H9 (cell line): ENCODE measurements at regions not wholly inside any gene's neighbourhood (a gene's known extent, or its start where the extent isn't known, plus 50 kb on each side); places are given as distances from the start of the nearest gene placed in this dataset.

Source experiments
- DNase-seq: peaks from one replicate; pipeline ENCODE4 v3.0.0-alpha.2; 2017
- H2AFZ ChIP-seq: one replicate; pipeline ENCODE4 v1.6.1; 2013; ENCODE audit warnings: mild to moderate bottlenecking, low read length, control low read depth, moderate library complexity
- H2AK5ac ChIP-seq: 2 replicates; pipeline ENCODE4 v1.6.1; 2013; ENCODE audit warnings: low read length, control low read depth, mixed read lengths; ENCODE audit not compliant: insufficient read length
- H2BK120ac ChIP-seq: one replicate; pipeline ENCODE4 v1.6.1; 2013; ENCODE audit warnings: low read depth, mild to moderate bottlenecking, low read length, control low read depth, inconsistent platforms; ENCODE audit not compliant: poor library complexity, severe bottlenecking
- H2BK12ac ChIP-seq: 2 replicates; pipeline ENCODE4 v1.6.1; 2013; ENCODE audit warnings: low read length, control low read depth, mixed read lengths, low read depth; ENCODE audit not compliant: insufficient read length
- H2BK15ac ChIP-seq: 2 replicates; pipeline ENCODE4 v1.6.1; 2013; ENCODE audit warnings: low read depth, low read length, control low read depth
- H2BK20ac ChIP-seq: one replicate; pipeline ENCODE4 v1.6.1; 2013; ENCODE audit warnings: low read depth, mild to moderate bottlenecking, low read length, control low read depth, inconsistent platforms; ENCODE audit not compliant: poor library complexity, severe bottlenecking
- H2BK5ac ChIP-seq: 2 replicates; pipeline ENCODE4 v1.6.1; 2013; ENCODE audit warnings: low read length, control low read depth, mixed read lengths; ENCODE audit not compliant: insufficient read length
- H3K14ac ChIP-seq: 2 replicates; pipeline ENCODE4 v1.6.1; 2013; ENCODE audit warnings: low read length, control low read depth; ENCODE audit not compliant: insufficient read depth
- H3K18ac ChIP-seq: 2 replicates; pipeline ENCODE4 v1.6.1; 2013; ENCODE audit warnings: low read depth, mild to moderate bottlenecking, mixed read lengths, low read length, control low read depth; ENCODE audit not compliant: insufficient read length
- H3K23ac ChIP-seq: 2 replicates; pipeline ENCODE4 v1.6.1; 2013; ENCODE audit warnings: low read length, control low read depth, mixed read lengths, low read depth; ENCODE audit not compliant: insufficient read length
- H3K23me2 ChIP-seq: 2 replicates; pipeline ENCODE4 v1.6.1; 2013; ENCODE audit warnings: low read depth, mild to moderate bottlenecking, mixed read lengths, low read length, control low read depth; ENCODE audit not compliant: insufficient read length, poor library complexity, severe bottlenecking
- H3K27ac ChIP-seq: 2 replicates; pipeline ENCODE4 v1.5.1; 2013; ENCODE audit warnings: low read length, control low read depth, mixed read lengths, low read depth; ENCODE audit not compliant: insufficient read length
- H3K27me3 ChIP-seq: 2 replicates; pipeline ENCODE4 v1.6.1; 2013; ENCODE audit warnings: low read length, control low read depth, inconsistent platforms; ENCODE audit not compliant: insufficient read depth
- H3K4ac ChIP-seq: 2 replicates; pipeline ENCODE4 v1.6.1; 2013; ENCODE audit warnings: low read depth, mild to moderate bottlenecking, control low read depth, inconsistent platforms, low read length, moderate library complexity
- H3K4me1 ChIP-seq: 2 replicates; pipeline ENCODE4 v1.6.1; 2013; ENCODE audit warnings: low read length, control low read depth, inconsistent platforms; ENCODE audit not compliant: insufficient read depth
- H3K4me2 ChIP-seq: 2 replicates; pipeline ENCODE4 v1.6.1; 2013; ENCODE audit warnings: low read length, control low read depth, mixed read lengths; ENCODE audit not compliant: insufficient read length, insufficient read depth
- H3K56ac ChIP-seq: 2 replicates; pipeline ENCODE4 v1.6.1; 2013; ENCODE audit warnings: low read depth, mild to moderate bottlenecking, mixed read lengths, low read length, control low read depth; ENCODE audit not compliant: insufficient read length
- H3K79me1 ChIP-seq: 2 replicates; pipeline ENCODE4 v1.6.1; 2013; ENCODE audit warnings: low read depth, mild to moderate bottlenecking, moderate library complexity, low read length, control low read depth, inconsistent platforms; ENCODE audit not compliant: insufficient read depth, poor library complexity, severe bottlenecking
- H3K79me2 ChIP-seq: 2 replicates; pipeline ENCODE4 v1.6.1; 2013; ENCODE audit warnings: low read length, control low read depth, inconsistent platforms; ENCODE audit not compliant: insufficient read depth
- H3K9ac ChIP-seq: 2 replicates; pipeline ENCODE4 v1.6.1; 2013; ENCODE audit warnings: low read length, control low read depth, mixed read lengths; ENCODE audit not compliant: insufficient read length; ENCODE audit errors: extremely low read depth
- H3K9me3 ChIP-seq: one replicate; pipeline ENCODE4 v1.6.1; 2013; ENCODE audit warnings: low read depth, low read length, inconsistent platforms; ENCODE audit not compliant: control insufficient read depth
- H3T11ph ChIP-seq: one replicate; pipeline ENCODE4 v1.6.1; 2013; ENCODE audit warnings: mild to moderate bottlenecking, low read length, control low read depth, inconsistent platforms
- H4K20me1 ChIP-seq: one replicate; pipeline ENCODE4 v1.6.1; 2013; ENCODE audit not compliant: control insufficient read depth, insufficient read length, insufficient read depth
- H4K5ac ChIP-seq: 2 replicates; pipeline ENCODE4 v1.6.1; 2013; ENCODE audit warnings: low read depth, mild to moderate bottlenecking, mixed read lengths, low read length, control low read depth; ENCODE audit not compliant: insufficient read length
- H4K8ac ChIP-seq: replicated peaks from 2 replicates; pipeline ENCODE4 v1.6.1; 2013; ENCODE audit warnings: low read length, control low read depth, mixed read lengths, low read depth; ENCODE audit not compliant: insufficient read length
- H4K91ac ChIP-seq: 2 replicates; pipeline ENCODE4 v1.6.1; 2013; ENCODE audit warnings: low read depth, mild to moderate bottlenecking, moderate library complexity, mixed read lengths, low read length, control low read depth; ENCODE audit not compliant: insufficient read length
- H3K27ac Mint-ChIP-seq, 3 experiments: 2 replicates in 2 of 3; 3 replicates in 1 of 3; pipeline ENCODE4 v1.8.0; 2020 to 2021; ENCODE audit warnings: mixed read lengths in 3 of 3, mild to moderate bottlenecking in 1 of 3, moderate library complexity in 1 of 3
- H3K27me3 Mint-ChIP-seq: 2 replicates; pipeline ENCODE4 v1.8.0; 2021; ENCODE audit warnings: low read depth, mild to moderate bottlenecking, moderate library complexity, mixed read lengths
- H3K36me3 Mint-ChIP-seq, 3 experiments: 2 replicates in 2 of 3; 3 replicates in 1 of 3; pipeline ENCODE4 v1.8.0; 2020 to 2021; ENCODE audit warnings: low read depth in 3 of 3, mixed read lengths in 3 of 3; ENCODE audit not compliant: insufficient read depth in 1 of 3
- H3K4me1 Mint-ChIP-seq, 2 experiments: 2 replicates each; pipeline ENCODE4 v1.8.0; 2020; ENCODE audit warnings: mixed read lengths in 2 of 2
- H3K4me3 Mint-ChIP-seq, 2 experiments: 2 replicates in 1 of 2; 3 replicates in 1 of 2; pipeline ENCODE4 v1.8.0; 2020 to 2021; ENCODE audit warnings: mild to moderate bottlenecking in 2 of 2, mixed read lengths in 2 of 2, moderate library complexity in 1 of 2
- H3K9me3 Mint-ChIP-seq, 2 experiments: 2 replicates in 1 of 2; 3 replicates in 1 of 2; pipeline ENCODE4 v1.8.0; 2020; ENCODE audit warnings: mild to moderate bottlenecking in 2 of 2, mixed read lengths in 2 of 2, moderate library complexity in 1 of 2
- WGBS: extraction: QIAGEN DNeasy Blood & Tissue Kit; methylation state at CpG from one replicate; pipeline ENCODE4 v1.1.7; 2013; ENCODE audit warnings: missing lambda C conversion rate, low lambda C conversion rate, mixed read lengths; ENCODE audit not compliant: insufficient read length; ENCODE audit errors: extremely low coverage; 5-methylcytosine and 5-hydroxymethylcytosine counted together
- TF ChIP-seq, protein P1 (sequence below): fragments of 200-600 bp; sonication (generic); conservative IDR thresholded peaks from 3 replicates; pipeline ENCODE4 v1.8.0; 2021; ENCODE audit warnings: antibody characterized with exemption, mild to moderate bottlenecking

DNA sequence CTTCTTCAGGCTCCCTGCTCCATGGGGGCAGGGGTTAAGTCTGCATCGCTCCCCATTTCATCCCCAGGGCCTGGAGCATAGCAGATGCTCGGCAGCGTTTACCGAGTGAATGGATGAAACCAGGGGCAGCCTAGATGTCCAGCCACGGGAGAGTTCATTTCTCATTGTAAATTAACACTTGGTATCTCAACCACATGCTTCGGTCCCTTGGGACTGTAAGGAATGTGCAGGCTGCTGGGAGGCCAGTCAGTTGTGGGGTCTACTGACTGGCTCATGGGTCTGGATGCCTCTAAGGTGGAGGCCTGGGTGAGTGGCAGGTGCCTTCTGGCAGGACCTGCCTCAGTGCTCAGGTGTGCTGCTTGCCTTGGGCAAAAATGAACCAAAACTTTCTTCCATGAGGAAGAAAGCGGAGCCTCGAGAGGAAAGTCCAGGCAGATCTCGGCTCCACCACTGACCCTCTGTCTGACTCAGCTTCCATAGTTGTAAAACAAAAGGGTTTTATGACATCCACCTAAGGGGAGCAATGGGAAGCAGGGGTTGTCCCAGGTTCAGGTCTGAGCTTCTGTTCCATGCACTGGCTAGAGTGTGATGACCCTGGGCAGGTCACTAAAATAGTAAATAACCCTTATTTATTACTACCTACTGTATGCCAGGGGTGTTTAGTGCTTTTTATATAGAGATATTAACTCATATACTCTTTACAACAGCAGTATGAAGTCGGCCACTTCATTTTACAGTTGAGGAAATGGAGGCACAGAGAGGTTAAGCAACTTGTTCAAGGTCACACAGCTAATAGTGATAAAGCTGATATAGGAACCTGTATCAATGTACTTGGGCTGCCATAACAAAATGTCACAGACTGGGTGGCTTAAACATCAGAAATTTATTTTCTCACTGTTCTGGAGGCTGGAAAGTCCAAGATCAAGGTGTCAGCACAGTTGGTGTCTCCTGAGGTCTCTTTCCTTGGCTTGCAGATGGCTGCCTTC is 144.3 kb upstream of the STX18 start:
- no peaks in the 10 kb centered on the region for H3K79me1 ChIP-seq
- no peaks in the 10 kb centered on the region for H3K27me3 ChIP-seq
- H3K4me1 Mint-ChIP-seq, result peaks cover 6 to 12% of the 10 kb centered on the region in 2 experiments
- no peak overlapping the region for H3K4ac ChIP-seq
- no peak overlapping the region for H3K56ac ChIP-seq
- no peak overlapping the region; a peak in 1 of 5 replicates for H3K4me3 Mint-ChIP-seq
- no peak overlapping the region for H2BK20ac ChIP-seq
- H3K4me1 ChIP-seq, result peaks cover 5% of the 10 kb centered on the region
- H2BK120ac ChIP-seq, result no peak overlapping the region
- H3K27me3 Mint-ChIP-seq, result peaks cover 3% of the 10 kb centered on the region
- no peak overlapping the region for H3K4me2 ChIP-seq
- no peak overlapping the region for H2BK5ac ChIP-seq
- no peak overlapping the region for H3K18ac ChIP-seq
- DNase-seq, result no peak
- H3T11ph ChIP-seq, result no peak overlapping the region
- no peak overlapping the region for H2BK15ac ChIP-seq
- no peak overlapping the region for H4K91ac ChIP-seq
- H3K27ac Mint-ChIP-seq, result no peak overlapping the region
- H3K36me3 Mint-ChIP-seq, result peaks cover 4 to 11% (median 6%) of the 10 kb centered on the region in 3 experiments; a peak in 4 of 7 replicates
- H2AFZ ChIP-seq, result no peak overlapping the region
- H4K5ac ChIP-seq, result no peak overlapping the region
- no peaks in the 10 kb centered on the region for H3K9me3 ChIP-seq
- H4K20me1 ChIP-seq, result no peaks in the 10 kb centered on the region
- H2BK12ac ChIP-seq, result no peak overlapping the region
- TF ChIP-seq, protein P1, sequence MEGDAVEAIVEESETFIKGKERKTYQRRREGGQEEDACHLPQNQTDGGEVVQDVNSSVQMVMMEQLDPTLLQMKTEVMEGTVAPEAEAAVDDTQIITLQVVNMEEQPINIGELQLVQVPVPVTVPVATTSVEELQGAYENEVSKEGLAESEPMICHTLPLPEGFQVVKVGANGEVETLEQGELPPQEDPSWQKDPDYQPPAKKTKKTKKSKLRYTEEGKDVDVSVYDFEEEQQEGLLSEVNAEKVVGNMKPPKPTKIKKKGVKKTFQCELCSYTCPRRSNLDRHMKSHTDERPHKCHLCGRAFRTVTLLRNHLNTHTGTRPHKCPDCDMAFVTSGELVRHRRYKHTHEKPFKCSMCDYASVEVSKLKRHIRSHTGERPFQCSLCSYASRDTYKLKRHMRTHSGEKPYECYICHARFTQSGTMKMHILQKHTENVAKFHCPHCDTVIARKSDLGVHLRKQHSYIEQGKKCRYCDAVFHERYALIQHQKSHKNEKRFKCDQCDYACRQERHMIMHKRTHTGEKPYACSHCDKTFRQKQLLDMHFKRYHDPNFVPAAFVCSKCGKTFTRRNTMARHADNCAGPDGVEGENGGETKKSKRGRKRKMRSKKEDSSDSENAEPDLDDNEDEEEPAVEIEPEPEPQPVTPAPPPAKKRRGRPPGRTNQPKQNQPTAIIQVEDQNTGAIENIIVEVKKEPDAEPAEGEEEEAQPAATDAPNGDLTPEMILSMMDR, result no peak
- no peaks in the 10 kb centered on the region for H3K23me2 ChIP-seq
- no peak overlapping the region for H3K9ac ChIP-seq
- no peak overlapping the region for H3K27ac ChIP-seq
- WGBS, result no CpG with 5 or more reads among the region's 10 CpGs
- H3K23ac ChIP-seq, result no peak overlapping the region
- H3K14ac ChIP-seq, result no peak overlapping the region
- no peaks in the 10 kb centered on the region for H3K9me3 Mint-ChIP-seq
- no peak overlapping the region for H2AK5ac ChIP-seq
- no peaks in the 10 kb centered on the region for H3K79me2 ChIP-seq
- no peak overlapping the region for H4K8ac ChIP-seq
